ENCODE measurements at regions not wholly inside any gene's neighbourhood (a gene's known extent, or its start where the extent isn't known, plus 50 kb on each side); places are given as distances from the start of the nearest gene placed in this dataset.

DNA sequence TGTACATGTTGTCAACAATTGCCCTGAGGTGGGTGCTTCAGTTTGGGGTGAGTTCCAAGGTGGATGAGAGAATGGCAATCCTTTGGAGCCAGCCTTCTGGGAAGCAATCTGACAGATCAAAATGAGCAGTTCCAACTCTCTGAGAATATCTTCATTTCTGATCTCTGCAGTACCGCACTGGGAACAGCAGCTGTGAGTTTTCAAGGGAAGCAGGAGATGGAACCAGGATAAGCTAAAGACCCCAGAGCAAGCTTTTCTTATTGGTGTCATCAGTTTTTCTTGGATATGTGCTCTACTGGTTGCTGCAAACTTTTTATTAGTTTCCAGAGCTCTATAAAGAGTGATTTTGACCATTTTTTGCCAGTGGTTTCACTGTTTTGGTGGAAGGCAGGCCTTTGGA lies 94.7 kb downstream of the KCNJ12 start:
- TF ChIP-seq, protein P1, sequence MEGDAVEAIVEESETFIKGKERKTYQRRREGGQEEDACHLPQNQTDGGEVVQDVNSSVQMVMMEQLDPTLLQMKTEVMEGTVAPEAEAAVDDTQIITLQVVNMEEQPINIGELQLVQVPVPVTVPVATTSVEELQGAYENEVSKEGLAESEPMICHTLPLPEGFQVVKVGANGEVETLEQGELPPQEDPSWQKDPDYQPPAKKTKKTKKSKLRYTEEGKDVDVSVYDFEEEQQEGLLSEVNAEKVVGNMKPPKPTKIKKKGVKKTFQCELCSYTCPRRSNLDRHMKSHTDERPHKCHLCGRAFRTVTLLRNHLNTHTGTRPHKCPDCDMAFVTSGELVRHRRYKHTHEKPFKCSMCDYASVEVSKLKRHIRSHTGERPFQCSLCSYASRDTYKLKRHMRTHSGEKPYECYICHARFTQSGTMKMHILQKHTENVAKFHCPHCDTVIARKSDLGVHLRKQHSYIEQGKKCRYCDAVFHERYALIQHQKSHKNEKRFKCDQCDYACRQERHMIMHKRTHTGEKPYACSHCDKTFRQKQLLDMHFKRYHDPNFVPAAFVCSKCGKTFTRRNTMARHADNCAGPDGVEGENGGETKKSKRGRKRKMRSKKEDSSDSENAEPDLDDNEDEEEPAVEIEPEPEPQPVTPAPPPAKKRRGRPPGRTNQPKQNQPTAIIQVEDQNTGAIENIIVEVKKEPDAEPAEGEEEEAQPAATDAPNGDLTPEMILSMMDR (IDR thresholded peaks at IDR 0.05) = no peak

GRCh38 chr17:21474815-21475214 lies 98.7 kb downstream of the KCNJ12 start:
- TF ChIP-seq, protein P1 (IDR thresholded peaks at IDR 0.05) = no peak

- TF ChIP-seq, protein P1 (IDR thresholded peaks at IDR 0.05) = no peak
Measured at GRCh38 chr17:21475571-21475970, 99.4 kb downstream of the KCNJ12 start.

GRCh38 chr17:21476867-21477266 lies 100.7 kb downstream of the KCNJ12 start:
- TF ChIP-seq, protein P1 (IDR thresholded peaks at IDR 0.05) = no peak

- TF ChIP-seq, protein P1 (IDR thresholded peaks at IDR 0.05) = no peak
Measured at GRCh38 chr17:21482189-21482865, 106.2 kb downstream of the KCNJ12 start.

DNA sequence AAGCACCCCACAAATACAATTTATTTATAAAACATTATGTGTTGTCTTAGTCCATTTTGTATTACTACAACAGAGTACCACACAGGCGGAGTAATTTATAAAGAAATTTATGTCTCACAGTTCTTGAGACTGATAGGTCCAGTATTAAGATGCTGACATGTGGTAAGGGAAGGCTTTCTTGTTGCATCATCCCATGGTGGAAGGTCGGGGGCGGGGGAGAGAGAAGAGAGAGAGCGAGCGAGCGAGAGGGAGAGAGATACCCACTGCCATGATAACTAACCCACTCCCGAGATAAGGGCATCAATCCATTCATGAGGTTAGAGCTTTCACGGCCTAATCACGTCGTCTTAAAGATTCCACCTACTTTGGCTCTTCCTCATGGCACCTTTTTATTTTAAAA lies 117.8 kb downstream of the KCNJ12 start:
- TF ChIP-seq, protein P1 (IDR thresholded peaks at IDR 0.05) = no peak

- TF ChIP-seq, protein P1 (IDR thresholded peaks at IDR 0.05) = no peak
Measured at GRCh38 chr17:21495281-21495680, 119.1 kb downstream of the KCNJ12 start.

DNA sequence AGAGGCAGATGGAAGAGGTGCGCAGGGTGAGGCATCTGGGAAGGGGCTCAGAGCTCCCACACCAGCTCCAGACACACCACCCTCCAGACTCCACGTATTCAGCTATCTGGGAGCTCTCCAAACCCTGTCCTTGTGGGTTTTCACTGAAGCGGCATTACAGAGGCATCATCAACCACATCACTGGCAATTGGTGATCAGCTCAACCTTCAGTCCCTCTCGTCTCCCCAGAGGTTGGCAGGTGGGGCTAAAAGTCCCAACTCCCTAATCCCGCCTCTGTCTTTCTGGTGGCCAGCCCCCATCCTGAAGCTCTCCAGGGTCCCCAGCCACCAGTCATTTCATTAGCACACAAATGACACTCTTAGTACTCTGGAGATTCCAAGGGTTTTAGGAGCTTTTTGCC lies 123.9 kb downstream of the KCNJ12 start:
- TF ChIP-seq, protein P1 (IDR thresholded peaks at IDR 0.05) = no peak

All from LNCAP (cell line).